D341Med (cell line): ENCODE measurements at regions not wholly inside any gene's neighbourhood (a gene's known extent, or its start where the extent isn't known, plus 50 kb on each side); places are given as distances from the start of the nearest gene placed in this dataset.

Experiments
- DNase-seq: peaks from one replicate; pipeline ENCODE4 v3.0.0; 2012; ENCODE audit warnings: low spot score

GRCh38 chr2:2993172-2993692 is 384.4 kb downstream of the EIPR1 start:
- no peak for DNase-seq

GRCh38 chr2:2992634-2993033 is 385.0 kb downstream of the EIPR1 start:
- no peak for DNase-seq

- DNase-seq, result no peak
These were observed 392.6 kb downstream of the EIPR1 start for GRCh38 chr2:2985020-2985419.

DNA sequence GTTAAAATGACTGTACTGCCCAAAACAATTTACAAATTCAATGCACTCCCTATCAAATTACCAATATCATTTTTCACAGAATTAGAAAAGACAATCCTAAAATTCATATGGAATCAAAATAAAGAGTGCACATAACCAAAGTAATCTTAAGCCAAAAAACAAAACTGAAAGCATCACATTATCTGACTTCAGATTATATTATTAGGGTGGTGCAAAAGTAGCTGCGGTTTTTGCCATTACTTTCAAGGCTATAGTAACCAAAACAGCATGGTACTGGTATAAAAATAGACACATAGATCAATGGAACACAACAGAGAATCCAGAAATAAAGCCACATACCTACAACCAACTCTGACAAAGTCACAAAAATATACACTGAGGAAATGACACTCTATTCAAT is 396.6 kb downstream of the EIPR1 start:
- DNase-seq, result no peak

- DNase-seq, result no peak
These were observed 402.6 kb downstream of the EIPR1 start for GRCh38 chr2:2974982-2975381.

DNA sequence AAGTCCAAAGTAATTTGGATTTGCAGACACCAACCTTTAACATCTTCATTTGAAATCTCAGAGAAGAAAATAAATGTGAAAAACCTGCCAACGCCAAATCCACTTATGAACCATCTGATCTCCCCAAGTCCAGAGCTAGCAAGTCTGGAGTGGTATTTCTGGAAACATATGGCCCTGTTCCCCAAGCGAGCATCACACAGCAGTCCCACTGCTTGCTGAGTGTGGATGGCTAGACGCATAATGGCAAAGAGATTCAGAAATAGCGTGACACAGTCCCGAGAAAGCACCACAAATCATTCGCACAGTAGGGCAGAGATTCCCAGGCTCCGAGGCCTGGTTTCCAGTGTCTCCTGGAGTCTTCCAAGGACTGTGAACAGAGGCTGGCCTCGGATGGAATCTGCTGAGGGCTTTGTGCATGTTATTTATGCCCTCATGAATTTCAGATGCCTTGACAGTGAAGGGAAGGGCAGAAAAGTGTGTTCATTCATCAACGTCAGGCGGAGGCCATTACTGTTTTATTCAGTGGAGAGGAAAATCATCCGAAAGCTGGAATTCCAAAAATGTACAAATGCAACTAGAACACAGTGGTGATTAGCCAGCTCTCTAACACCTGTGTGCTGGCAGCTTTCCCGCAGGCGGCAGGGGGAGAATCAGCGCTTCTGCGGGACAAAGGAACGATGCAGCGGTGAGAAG is 417.0 kb downstream of the EIPR1 start:
- DNase-seq, result no peak

GRCh38 chr2:2950403-2950952 is 427.1 kb downstream of the EIPR1 start:
- no peak for DNase-seq

GRCh38 chr2:2947406-2947805 is 430.2 kb downstream of the EIPR1 start:
- DNase-seq, result no peak

DNA sequence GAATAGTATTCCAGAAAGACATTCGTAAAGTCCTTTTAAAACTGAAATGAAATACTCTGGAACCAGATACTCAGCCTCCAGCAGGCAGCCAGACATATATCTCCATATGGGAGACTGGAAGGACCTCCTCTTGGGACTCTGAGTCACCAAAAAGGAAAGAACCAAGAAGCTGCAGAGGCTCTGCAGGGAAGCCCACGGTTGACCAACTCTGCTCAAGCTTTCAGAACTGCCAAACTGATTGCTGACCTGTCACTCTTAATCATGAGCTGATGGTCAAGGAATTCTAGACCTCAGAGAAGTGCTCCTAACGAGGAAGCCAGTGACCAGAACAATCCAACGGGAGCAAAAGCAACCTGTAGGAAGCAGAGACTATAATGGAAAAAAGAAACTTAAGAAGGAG is 434.7 kb downstream of the EIPR1 start:
- no peak for DNase-seq

- DNase-seq, result no peak
These were observed 435.4 kb downstream of the EIPR1 start for GRCh38 chr2:2942225-2942624.

DNA sequence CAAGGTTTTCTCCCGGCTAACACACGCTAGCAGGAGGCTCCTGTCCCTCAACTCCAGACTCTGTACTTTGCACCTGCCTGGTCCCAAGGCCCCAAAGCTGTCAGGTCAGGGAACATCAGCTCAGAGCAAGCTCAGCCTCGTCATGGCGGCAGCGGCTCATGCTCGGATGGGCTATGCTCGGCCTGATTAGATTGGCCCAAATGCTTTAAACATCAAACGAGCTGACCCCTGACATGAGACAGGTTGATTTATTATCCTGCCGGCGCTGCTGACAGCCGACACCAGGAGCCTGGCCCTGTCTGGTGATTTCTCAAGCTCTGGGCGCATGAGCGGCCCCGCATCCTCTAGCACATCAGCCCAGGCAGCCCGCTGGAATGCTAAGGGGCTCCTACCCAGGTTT is 436.4 kb downstream of the EIPR1 start:
- no peak for DNase-seq

DNA sequence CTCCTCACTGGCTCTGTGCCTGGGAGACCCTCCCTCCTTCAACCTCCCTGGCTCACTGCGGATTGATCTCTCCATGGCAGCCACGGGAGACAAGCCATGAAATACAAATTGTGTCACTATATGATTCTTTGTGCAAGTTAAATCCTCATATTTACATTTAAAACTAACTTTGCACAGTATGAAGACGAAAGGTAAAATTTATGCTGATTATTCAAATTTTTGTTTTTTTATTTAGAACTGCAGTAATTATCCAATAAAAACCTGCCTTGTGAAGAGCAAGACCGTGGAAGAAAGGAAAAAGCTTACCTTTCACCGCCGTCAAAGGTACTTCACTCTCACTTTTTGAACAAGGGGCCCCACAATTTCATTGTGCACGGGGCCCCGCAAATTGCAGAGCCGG is 436.9 kb downstream of the EIPR1 start:
- no peak for DNase-seq

DNA sequence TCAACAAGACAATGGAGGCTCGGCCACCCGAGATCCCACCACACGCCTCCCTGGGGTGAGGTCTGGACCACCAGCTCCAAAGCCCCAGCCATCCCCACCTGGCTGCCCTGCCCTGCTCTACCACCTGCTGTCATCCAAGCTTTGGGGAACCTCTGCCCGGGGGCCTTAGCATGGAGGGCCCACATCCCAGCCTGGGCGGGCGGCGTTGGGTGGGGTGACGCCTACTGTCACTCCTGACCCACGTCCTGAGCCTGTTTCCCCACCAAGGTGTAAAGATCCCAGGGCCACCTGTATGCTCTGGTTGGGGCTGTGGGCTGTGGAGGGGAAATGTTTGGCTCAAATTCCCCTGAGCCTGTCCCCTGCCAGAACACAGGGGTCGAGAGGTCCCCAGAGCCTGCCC is 437.6 kb downstream of the EIPR1 start:
- DNase-seq, result no peak

- no peak for DNase-seq
These were observed 438.4 kb downstream of the EIPR1 start for GRCh38 chr2:2939078-2939795.

DNA sequence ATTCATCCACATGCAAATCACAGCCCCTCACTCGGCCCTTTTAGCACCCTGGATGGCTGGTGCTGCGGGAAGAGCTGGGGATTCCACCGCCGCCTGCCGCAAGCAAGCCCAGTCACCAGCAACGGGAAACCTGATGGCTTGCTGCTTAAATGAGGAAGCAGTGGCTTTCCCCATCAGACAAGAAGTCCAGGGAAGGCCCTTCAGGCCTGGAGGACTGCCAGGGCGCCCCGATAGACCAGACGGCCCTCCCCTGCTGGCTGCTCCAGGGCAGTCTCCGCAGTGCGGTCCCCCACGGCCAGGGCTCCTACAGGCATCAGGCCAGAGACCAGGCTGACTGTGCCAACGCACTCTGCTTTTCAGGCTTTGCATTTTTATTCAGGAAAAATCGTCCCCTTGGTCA is 439.1 kb downstream of the EIPR1 start:
- no peak for DNase-seq

- no peak for DNase-seq
These were observed 442.0 kb downstream of the EIPR1 start for GRCh38 chr2:2935445-2936149.

DNA sequence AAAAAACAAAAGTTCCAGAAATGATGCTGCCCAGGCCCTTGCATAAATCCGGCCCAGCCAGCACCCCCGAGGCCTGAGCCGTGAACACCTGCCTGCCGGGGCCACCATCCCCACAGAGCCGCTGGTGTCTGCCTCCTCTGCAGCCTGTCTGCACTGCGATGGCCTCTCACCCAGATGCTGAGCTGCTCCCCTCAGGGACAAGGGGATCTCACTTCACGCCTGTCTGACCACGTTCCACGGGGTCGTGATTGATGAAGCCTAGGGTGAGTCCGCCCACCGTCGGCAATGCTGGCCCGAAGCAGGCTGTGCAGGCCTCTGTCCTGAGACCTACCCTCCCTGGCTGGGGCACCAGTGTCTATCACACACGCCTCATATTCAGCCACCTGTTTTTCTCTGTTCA is 444.2 kb downstream of the EIPR1 start:
- DNase-seq, result no peak

DNA sequence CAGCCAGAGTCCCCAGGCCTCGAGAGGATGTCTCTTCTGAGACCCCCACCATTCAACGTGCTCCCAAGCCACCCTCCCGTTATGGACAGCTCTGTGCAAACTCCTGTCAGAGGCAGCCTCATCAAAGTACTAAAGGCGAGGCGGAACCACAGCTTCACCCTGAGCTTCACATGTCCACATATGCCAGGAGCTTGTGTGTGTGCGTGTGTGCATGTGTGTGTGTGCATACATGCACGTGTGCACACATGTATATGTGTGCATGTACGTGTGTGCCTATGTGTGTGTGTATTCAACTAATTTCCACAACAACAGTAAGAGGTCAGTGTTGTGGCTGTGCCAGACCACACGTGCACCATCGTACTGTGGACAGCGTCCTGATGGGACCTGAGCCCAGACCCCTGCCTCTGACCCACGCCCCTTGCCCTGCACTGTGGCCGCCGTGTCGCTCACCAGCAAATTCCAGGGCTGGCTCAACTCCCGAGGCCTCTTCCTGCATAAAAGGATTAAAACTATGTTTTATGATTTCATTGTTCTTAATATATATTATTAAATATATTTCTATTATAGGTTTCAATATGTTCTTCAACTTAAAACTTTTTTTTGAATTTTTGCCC is 444.8 kb downstream of the EIPR1 start:
- DNase-seq, result no peak

DNA sequence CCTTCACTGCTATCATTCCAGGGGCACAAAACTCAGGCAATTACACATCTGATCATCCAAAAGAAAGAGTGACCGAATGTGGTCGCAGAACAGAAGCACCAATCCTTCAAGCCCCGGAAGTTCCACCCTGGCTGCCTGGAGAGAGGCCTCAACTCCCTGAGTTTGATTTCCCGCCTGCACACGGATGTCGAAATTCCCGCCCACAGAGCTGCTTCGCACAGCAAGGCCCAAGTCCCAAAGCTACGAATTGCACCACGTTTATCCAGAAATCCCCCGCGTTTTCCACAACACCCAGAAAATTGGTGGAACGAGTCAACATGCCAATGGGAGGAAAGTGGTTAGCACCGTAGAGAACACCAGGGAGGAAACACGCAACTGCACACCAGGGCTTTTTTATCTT is 445.4 kb downstream of the EIPR1 start:
- no peak for DNase-seq

DNA sequence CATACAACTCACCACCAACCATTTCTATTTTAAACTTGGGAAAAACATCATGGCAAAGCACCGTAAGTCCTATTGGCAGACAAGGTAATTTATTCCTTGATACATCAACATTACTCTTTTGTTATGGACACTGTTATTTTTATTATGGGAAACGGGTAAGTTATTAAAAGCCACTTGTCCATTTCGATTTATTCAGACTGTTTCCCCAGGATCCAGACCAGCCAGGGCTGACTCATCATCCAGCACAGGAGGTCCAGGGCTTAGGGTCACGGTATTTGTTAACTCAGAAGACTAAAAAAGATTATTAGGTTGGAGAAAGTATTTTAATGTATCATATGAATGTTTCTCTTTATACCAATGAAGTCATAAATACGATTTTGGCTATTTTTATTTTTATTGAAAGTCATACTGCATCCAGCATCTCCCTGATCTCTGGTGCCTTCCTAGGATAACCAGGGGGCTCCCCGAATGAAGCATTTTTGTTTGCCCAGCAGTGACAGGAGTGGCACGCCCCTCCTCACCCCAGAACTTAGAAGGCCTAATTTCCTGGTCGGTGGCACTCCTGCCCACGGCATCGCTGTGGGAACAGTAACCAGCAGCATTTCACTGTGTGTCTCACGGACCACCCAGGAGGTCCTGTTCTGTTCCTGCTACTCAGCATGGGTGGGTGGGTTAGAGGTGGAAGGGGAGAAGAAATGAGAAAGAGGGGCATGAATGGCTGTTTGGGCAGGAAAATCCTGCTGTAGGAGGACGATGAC is 446.1 kb downstream of the EIPR1 start:
- no peak for DNase-seq

DNA sequence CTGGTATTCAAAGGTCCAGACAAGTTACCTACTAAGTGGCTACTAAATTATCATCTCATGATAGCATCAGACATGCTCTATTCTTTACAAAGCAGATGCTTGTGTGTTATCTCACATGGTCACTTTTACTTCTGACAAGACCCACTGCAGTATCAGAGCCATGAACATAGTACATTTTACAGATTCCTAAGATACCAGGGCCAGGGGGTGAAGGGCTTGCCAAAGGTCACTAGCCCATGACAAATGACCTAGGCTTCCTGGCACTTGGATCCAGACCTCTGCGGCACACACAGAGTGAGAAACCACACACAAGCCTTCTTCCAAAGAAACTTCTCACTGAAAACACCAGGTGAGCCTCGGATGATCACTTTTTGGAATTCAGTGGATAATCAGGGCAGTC is 446.8 kb downstream of the EIPR1 start:
- no peak for DNase-seq

DNA sequence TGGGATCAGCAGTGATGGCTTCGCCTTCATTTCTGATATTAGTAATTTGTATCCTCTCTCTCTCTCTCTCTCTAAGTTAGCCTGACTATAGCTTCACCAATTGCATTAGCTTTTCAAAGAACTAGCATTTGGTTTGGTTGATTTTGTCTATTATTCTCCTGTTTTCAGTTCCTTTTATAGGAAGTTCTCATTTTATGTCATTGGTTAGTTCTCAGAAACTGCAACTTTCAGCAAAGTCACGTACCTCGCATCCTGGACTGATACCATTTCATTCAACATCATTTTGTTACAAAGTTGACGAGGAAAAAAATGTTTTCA is 450.8 kb downstream of the EIPR1 start:
- no peak for DNase-seq
